Spleen (tissue), 11 donors: ENCODE measurements at regions not wholly inside any gene's neighbourhood (a gene's known extent, or its start where the extent isn't known, plus 50 kb on each side); places are given as distances from the start of the nearest gene placed in this dataset.
A peak's percentile ranks its signal among the peaks of the same experiment; 100 is the strongest.

Experiments
- DNase-seq: peaks from one replicate; pipeline ENCODE4 v3.0.0-alpha.2; 2020
- H3K27ac ChIP-seq, 8 donors: fragments of 200-600 bp; sonication (generic) in 7 of 8; 1 replicate in 4 of 8; 2 replicates in 4 of 8; pipeline versions ENCODE4 v1.5.0 to v1.8.0; 2016 to 2021; ENCODE audit warnings: inconsistent platforms in 4 of 8, mild to moderate bottlenecking in 4 of 8, moderate library complexity in 1 of 8
- H3K27me3 ChIP-seq, 7 donors: fragments of 200-600 bp; sonication (generic) in 6 of 7; replicated peaks in 1 of 7; 1 replicate in 4 of 7; 2 replicates in 3 of 7; pipeline versions ENCODE4 v1.5.0 to v1.8.0; 2016 to 2021; ENCODE audit warnings: inconsistent platforms in 3 of 7, mild to moderate bottlenecking in 1 of 7
- H3K36me3 ChIP-seq, 6 donors: fragments of 200-600 bp; sonication (generic) in 5 of 6; 1 replicate in 4 of 6; 2 replicates in 2 of 6; pipeline versions ENCODE4 v1.5.0 to v1.8.0; 2016 to 2021; ENCODE audit warnings: inconsistent platforms in 2 of 6
- H3K4me1 ChIP-seq, 6 donors: fragments of 200-600 bp; sonication (generic) in 5 of 6; 1 replicate in 3 of 6; 2 replicates in 3 of 6; pipeline versions ENCODE4 v1.5.0 to v1.8.0; 2016 to 2021; ENCODE audit warnings: inconsistent platforms in 3 of 6
- H3K4me3 ChIP-seq, 8 donors: fragments of 200-600 bp; sonication (generic) in 7 of 8; 1 replicate in 4 of 8; 2 replicates in 4 of 8; pipeline versions ENCODE4 v1.5.0 to v1.8.0; 2016 to 2021; ENCODE audit warnings: inconsistent platforms in 4 of 8, mild to moderate bottlenecking in 4 of 8, moderate library complexity in 2 of 8
- H3K9me3 ChIP-seq, 8 donors: fragments of 200-600 bp; sonication (generic) in 7 of 8; 1 replicate in 4 of 8; 2 replicates in 4 of 8; pipeline versions ENCODE4 v1.5.0 to v1.8.0; 2016 to 2021; ENCODE audit warnings: inconsistent platforms in 4 of 8
- POLR2A ChIP-seq, 3 donors: fragments of 450-650 bp; IDR thresholded peaks; one replicate each; pipeline ENCODE4 v1.5.1; 2017; ENCODE audit warnings: antibody characterized with exemption in 3 of 3, mild to moderate bottlenecking in 1 of 3
- POLR2AphosphoS5 ChIP-seq, 3 donors: sonication (generic); formaldehyde crosslinking; IDR thresholded peaks; one replicate each; pipeline ENCODE4 v1.5.1; 2017; ENCODE audit warnings: antibody characterized with exemption in 3 of 3
- WGBS, 5 donors: extraction: QIAGEN DNeasy Blood & Tissue Kit in 3 of 5; methylation state at CpG; one replicate each; pipeline versions ENCODE4 v1.1.5 to v1.1.7; 2013 to 2018; 5-methylcytosine and 5-hydroxymethylcytosine counted together
- intact Hi-C: fragments of 100-400 bp; cut with DNase I; formaldehyde crosslinking; loops from one replicate; pipeline ENCODE4 v1.15.0; 2023; ENCODE audit warnings: low total_unique reads
- TF ChIP-seq, protein P1 (sequence below), 11 experiments: fragments of 200-600 bp in 7 of 11; fragments of 450-650 bp in 4 of 11; sonication (generic) in 4 of 11; IDR thresholded peaks in 8 of 11; conservative IDR thresholded peaks in 3 of 11; 1 replicate in 7 of 11; 2 replicates in 4 of 11; pipeline versions ENCODE4 v1.4.0 to v1.8.0; 2016 to 2021; ENCODE audit warnings: antibody characterized with exemption in 11 of 11, inconsistent platforms in 4 of 11, mild to moderate bottlenecking in 1 of 11
- donor health status: healthy with polysubstance abuse.
- donor health status: DM: no; HTN: no; CAD: no; lungs with moderate emphysema.
- donor health status: DM: no; HTN: no; CAD: no.
- donor health status: Bipolar disorder and iron deficiency.
- donor health status: healthy.
- donor health status: DM: no; HTN: no; CAD: no.
- donor health status: DM: yes; HTN: yes; CAD: no.

DNA sequence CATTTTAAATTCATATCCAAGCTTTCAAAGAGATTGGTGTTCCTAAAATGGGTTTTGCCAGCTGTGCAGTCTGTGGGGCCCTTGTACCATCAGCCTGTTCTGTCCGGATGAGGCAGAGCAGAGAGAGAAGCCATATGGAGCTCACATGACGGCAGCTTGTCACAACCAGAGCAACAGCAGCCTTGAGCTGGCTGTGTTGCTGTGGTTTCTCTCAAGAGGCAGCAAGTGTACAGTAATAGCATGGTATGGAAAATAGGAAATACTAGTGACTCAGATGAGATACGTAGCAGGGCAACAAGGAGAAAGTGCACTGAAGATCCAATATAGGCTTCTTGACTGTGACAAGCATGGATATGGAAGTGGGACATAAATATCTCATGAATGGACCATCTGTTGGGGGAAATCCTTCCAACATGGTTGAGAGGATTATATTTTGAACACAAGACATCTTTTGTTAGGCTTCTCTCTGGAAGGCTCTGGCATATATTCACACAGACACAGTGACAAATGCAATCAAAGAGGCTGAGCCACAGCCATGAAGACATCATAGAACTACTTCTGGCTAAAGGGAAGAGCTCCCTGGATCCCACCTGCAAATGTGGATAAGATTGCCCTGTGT lies 251.0 kb upstream of the TAC1 start:
- Histone ChIP-seq H3K4me3 (no peak overlapping the region), H3K9me3 (no peaks in the 10 kb centered on the region), H3K4me1 (no peaks in the 10 kb centered on the region), H3K27ac (peak overlapping the region in 2 of 8 donors; percentile 16 to 22), H3K27me3 (no peaks in the 10 kb centered on the region), H3K36me3 (no peaks in the 10 kb centered on the region)
- DNase-seq = no peak
- 54 to 79% (median 71%) methylated on average over 3 of the region's 3 CpGs for WGBS, 5 donors
- intact Hi-C loops = no loop called here
- TF ChIP-seq POLR2A (IDR thresholded peaks at IDR 0.05) = no peak
- TF ChIP-seq POLR2AphosphoS5 (IDR thresholded peaks at IDR 0.05) = no peak
- TF ChIP-seq, protein P1, sequence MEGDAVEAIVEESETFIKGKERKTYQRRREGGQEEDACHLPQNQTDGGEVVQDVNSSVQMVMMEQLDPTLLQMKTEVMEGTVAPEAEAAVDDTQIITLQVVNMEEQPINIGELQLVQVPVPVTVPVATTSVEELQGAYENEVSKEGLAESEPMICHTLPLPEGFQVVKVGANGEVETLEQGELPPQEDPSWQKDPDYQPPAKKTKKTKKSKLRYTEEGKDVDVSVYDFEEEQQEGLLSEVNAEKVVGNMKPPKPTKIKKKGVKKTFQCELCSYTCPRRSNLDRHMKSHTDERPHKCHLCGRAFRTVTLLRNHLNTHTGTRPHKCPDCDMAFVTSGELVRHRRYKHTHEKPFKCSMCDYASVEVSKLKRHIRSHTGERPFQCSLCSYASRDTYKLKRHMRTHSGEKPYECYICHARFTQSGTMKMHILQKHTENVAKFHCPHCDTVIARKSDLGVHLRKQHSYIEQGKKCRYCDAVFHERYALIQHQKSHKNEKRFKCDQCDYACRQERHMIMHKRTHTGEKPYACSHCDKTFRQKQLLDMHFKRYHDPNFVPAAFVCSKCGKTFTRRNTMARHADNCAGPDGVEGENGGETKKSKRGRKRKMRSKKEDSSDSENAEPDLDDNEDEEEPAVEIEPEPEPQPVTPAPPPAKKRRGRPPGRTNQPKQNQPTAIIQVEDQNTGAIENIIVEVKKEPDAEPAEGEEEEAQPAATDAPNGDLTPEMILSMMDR (IDR thresholded peaks at IDR 0.05 in 8 of 11, conservative IDR thresholded peaks at IDR 0.05 in 3 of 11) = no peak

DNA sequence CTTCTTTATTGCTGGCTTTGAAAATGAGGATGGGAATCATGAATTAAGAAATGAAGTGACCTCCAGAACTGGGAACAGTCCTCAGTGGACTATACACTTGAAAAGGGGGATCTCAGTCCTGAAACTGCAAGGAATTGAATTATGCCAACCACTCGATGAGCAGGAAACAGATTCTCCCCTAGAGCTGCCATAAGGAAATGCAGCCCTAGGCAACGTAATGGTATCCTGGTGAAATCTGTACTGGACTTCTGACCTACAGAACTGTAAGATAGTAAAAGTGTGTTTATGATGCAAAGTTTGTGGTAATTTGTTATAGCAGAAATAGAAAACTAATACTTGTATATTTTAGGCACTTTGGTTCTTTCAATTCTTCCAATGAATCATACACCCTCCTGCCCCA lies 236.4 kb upstream of the TAC1 start:
- Histone ChIP-seq H3K4me3 (no peak overlapping the region), H3K27me3 (no peaks in the 10 kb centered on the region), H3K4me1 (no peaks in the 10 kb centered on the region), H3K36me3 (no peaks in the 10 kb centered on the region), H3K9me3 (no peaks in the 10 kb centered on the region), H3K27ac (no peak overlapping the region)
- WGBS, 5 donors = 53 to 69% (median 61%) methylated on average over 2 of the region's 2 CpGs
- no peak for TF ChIP-seq POLR2A (IDR thresholded peaks at IDR 0.05)
- TF ChIP-seq, protein P1 (IDR thresholded peaks at IDR 0.05 in 8 of 11, conservative IDR thresholded peaks at IDR 0.05 in 3 of 11) = no peak
- no peak for TF ChIP-seq POLR2AphosphoS5 (IDR thresholded peaks at IDR 0.05)
- intact Hi-C loops = no loop called here
- DNase-seq = no peak

DNA sequence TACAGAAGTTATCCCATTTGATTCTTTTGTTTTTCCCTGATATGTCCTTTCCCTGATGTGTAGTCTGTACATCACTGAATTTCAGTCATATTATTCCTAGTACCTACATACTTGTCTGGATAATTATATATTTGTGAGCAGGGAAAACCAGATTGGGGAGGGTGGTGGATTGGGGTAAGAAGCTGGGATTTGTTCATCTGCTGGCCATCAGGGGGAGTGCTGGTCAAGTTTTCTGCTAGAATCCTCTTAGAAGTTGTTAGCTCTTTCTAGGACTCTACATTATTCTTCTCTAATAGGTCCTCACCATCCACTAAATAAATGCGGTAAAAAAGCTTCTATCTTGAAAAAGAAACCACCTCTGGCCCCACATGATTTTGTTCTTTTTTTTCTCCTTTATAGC lies 232.7 kb upstream of the TAC1 start:
- DNase-seq = no peak
- TF ChIP-seq POLR2AphosphoS5 (IDR thresholded peaks at IDR 0.05) = no peak
- TF ChIP-seq, protein P1 (IDR thresholded peaks at IDR 0.05 in 8 of 11, conservative IDR thresholded peaks at IDR 0.05 in 3 of 11) = peak in 4 of 11 experiments; percentile 8 to 24 (median 20)
- Histone ChIP-seq H3K36me3 (no peaks in the 10 kb centered on the region), H3K4me1 (no peaks in the 10 kb centered on the region), H3K4me3 (no peak overlapping the region), H3K27me3 (no peaks in the 10 kb centered on the region), H3K9me3 (no peaks in the 10 kb centered on the region), H3K27ac (no peak overlapping the region)
- intact Hi-C loops = no loop called here
- WGBS, 5 donors = 53 to 82% (median 62%) methylated on average over 1 of the region's 1 CpG

DNA sequence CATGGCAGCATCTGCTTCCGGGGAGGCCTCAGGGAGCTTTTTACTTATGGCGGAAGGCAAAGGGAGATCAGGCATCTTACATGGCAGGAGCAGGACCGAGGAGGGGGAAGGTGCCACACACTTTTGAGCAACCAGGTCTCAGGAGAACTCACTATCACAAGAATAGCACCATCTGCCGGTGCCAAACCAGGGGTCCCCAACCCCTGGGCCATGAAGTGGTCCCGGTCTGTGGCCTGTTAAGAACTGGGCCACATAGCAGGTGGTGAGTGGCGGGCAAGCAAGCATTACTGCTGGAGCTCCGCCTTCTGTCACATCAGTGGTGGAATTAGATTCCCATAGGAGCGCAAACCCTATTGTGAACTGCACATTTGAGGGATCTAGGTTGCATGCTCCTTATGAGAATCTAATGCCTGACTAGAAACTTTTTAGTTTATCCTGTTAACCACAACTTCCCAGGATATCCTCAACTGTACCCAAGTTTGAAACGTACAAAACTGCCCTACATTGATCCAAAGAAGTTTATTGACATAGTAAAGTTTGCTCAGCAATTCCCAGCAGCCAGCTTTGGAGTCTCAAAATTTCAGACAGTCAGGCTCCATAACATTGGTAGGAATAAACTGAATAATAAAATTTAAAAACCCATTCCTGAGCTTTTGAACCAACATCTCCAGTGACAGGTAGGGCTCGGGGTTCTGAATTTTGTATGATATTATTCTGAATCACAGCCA lies 228.4 kb upstream of the TAC1 start:
- H3K9me3 ChIP-seq = no peaks in the 10 kb centered on the region
- no peak overlapping the region for H3K4me3 ChIP-seq
- H3K4me1 ChIP-seq = no peaks in the 10 kb centered on the region
- H3K27me3 ChIP-seq = no peaks in the 10 kb centered on the region
- 77 to 85% (median 79%) methylated on average over 10 of the region's 10 CpGs for whole genome bisulfite sequencing, 5 donors
- TF ChIP-seq, protein P1 (IDR thresholded peaks at IDR 0.05 in 8 of 11, conservative IDR thresholded peaks at IDR 0.05 in 3 of 11) = no peak
- TF ChIP-seq POLR2AphosphoS5 (IDR thresholded peaks at IDR 0.05) = no peak
- no peak for TF ChIP-seq POLR2A (IDR thresholded peaks at IDR 0.05)
- no peaks in the 10 kb centered on the region for H3K36me3 ChIP-seq
- H3K27ac ChIP-seq = no peak overlapping the region
- no peak for DNase-seq
- intact Hi-C loops = no loop called here
